Stimulated activated CD4-positive, alpha-beta T cell treated with anti-CD3 and anti-CD28 coated beads, Interleukin-4, amount 100 ng/mL, for 4 hours (primary cell): ENCODE measurements at regions not wholly inside any gene's neighbourhood (a gene's known extent, or its start where the extent isn't known, plus 50 kb on each side); places are given as distances from the start of the nearest gene placed in this dataset.
A peak's percentile ranks its signal among the peaks of the same experiment; 100 is the strongest.

Experiments used
- DNase-seq, 2 experiments: peaks; one replicate each; pipeline ENCODE4 v3.0.0-alpha.2; 2020

DNA sequence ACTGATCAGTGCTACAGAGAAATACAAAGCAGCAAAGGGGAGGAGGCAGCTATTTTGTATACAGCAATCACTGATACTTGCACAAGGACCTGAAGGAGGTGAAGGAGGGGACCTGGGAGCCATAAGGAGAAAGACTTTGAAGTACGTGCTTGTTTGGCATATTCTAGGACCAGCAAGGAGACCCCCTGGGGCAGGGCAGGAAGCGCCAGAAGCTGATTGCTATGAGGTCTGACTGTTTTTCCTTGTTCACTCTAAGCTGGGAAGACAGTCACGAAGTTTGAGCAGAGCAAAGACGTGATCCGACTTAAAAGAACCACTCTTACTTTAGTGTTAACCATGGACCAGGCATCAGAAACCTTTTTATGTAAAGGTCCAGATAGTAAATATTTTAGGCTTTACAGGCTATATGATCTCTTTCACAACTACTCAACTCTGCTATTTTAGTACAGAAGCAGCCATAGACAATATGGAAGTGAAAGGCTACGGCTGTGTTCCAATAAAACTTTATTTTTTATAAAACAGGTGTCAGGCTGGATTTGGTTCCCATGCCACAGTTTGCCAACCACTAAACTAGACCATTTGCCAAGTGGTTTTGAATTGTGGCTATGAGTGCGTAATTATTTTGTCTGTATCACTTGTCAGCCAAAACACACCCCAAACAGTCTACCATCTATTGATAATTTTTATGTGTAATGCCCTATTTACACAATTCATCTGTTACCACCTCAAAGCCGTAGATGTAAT lies 217.9 kb downstream of the PRL start:
- no peak for DNase-seq

DNA sequence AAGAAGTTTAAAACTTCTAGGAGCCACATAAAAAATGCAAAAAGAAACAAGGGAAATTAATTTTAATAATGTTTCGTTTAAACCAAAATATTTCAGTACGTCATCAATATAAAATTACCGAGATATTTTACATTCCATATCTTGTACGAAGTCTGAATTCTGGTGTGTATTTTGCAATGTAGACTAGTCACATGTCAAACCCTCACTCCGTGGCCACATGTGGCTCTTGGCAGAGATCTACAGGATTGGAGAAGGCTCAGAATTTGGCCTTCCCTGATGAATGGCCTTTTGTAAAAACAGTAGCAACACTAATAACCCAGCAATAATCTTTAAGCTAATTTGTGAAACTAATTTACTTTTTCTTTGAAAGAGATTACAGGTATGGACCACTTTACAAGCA lies 217.1 kb downstream of the PRL start:
- DNase-seq = no peak

DNA sequence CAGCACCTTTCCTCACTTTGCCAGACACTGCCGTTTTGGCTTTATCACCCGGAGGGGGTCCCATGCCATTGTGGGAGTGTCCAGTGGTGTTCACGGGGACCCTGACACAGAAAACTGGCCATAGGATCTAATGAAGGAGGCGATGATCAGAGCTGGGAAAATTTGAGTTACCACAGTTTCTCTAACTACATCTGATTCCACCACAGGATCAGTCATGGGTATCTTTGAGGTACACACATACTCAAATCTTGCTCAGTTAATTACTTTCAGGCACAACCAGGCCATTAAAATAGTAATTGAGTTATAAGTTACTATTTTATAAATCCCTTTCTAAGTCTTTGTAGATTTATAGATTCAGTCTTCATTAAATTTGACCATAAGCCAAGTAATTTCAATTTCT lies 215.1 kb downstream of the PRL start:
- DNase-seq = no peak

DNA sequence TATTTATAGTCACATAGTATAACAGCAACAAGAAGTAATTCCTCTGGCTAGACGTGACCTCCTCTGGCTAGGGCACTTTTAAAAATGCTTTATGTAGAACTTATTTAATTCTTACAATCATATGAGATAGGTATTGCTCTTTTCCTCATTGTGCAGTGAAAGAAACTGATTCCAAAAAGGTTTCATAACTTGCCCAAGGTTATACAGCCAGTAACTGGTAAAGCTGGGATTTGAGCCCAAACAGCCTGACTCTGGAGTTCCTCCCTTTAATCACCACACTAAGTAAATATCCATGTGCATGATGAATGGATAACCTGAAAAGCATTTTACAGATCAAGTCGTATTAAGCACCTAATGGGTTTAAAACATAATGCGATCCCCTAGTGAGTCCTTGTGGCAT lies 214.6 kb downstream of the PRL start:
- DNase-seq = no peak

DNA sequence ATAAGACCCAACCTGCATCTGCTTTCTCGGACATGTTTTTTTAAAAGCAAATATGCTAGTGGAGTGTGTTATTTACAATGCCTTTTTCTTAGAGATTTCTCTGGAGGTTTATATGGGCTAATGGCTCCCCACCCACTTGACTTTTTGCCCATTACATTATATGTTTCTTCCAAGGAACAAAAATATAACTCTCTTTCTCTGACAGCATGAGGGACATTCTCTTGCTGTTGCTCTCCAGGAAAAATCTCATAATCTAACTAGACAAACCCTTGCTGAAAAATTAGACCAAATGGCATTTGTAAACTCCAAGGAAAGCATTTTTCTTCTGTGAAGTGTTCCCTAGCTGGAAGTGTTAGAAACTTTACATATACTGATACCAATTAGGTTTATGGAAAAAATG lies 213.7 kb downstream of the PRL start:
- no peak for DNase-seq

DNA sequence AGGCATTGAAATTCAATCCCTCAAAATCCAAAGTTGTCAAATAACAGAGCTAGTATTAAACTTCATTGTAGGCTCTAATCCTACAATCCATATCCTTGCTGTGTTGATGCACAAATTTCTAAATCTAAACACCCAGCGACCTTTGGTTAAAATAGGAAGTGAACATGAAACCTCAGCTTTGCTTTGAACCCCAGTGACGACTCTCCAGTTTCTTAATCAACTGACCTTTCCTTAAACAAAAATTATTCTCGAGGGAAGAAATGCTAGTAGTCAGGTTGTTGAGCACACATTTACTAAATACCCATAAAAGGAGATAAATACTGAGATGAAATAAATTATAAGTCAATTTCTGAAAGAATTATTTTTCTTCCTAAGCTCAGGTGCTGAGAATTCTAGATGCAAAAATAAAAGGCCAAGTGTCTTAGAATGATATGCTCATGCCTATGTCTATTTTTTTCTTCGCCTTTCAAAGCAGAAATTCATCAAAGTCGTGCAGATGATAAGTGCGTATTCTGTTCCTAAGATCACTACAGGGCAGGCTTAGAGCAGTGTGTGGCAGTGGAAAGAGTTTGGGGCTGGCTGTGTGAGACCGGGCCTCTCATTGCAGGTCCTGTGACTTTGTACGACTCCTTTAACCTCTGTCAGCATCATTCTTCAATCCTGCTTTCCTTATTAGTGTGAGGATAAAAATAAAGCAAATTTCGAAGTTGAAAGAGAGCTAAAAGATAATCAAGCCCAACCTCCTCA lies 208.7 kb downstream of the PRL start:
- DNase-seq = no peak

DNA sequence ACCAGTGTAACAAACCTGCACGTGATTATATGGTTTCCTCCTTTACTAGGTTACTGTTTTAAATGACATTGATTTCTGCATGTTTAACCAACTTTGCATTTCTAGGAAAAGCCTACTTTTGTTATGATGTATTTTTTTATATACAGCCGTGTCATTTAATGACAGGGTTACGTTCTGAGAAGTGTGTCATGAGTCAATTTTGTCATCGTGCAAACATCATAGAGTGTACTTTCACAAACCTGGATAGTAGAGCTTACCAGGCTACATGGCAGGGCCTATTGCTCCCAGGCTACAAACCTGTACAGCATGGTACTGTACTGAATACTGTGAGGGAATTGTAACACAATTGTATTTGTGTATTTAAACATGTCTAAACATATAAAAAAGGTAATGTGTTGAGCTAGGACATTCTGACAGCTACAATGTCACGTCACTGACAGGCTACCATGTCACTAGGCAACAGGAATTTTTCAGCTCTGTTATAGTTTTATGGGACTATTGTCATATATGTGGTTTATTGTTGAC lies 205.3 kb downstream of the PRL start:
- DNase-seq = no peak

DNA sequence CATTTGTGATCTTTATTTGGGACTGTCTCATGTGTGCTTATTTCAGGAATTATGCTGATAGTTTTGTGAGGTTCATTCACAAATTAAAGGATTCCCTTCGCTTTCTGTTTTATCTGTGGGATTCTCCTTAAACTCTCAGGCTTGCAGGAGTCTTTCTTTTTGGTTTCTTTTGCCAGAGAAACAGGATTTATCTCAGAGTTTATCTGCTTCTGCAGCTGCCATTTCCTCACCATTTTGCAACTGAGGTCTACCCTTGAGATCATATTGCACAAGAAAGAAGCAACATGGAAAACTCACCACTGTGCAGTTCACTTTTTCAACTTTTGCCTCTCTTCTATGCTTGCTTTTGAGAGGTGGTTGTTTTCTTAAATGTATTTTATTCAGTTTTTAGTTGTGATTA lies 201.0 kb downstream of the PRL start:
- no peak for DNase-seq

DNA sequence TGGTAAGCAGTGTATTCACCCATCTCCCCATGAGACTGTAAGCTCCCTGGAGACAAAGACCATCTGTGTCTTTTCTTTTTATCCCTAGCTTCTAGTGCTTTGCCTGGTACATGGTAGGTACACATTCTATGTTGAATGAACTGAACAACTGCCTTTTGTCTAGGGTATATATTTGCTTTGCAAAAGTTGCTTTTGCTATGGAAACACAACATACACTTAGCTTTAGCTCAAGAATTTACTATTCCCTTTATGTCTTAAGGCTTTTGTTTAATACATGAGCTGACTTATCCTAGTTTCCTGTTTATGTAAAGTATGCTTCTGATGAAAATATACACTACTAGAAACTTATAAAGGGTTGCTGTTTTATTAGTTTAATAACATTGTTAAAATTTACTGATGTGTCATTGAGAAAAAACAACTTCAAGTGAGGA lies 198.2 kb downstream of the PRL start:
- DNase-seq = no peak

DNA sequence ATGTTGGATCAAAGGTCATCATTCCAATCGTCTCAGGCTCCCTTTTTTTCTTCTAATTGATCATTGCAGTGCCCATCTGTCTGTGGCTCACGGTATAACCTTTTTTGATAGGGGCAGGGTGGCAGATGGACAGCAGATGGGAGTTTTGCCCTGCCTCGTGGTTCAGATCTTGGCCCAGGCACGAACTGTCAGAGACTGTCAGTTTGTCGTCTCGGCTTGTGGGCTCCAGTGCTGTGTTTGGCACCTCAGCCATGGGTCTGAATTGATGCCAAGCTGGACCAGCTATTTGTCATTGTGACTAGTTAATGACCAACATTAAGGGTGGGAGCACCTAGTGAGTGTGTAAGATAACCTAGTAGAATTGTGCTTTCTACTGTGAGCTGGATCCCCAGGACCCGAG lies 197.6 kb downstream of the PRL start:
- no peak for DNase-seq

DNA sequence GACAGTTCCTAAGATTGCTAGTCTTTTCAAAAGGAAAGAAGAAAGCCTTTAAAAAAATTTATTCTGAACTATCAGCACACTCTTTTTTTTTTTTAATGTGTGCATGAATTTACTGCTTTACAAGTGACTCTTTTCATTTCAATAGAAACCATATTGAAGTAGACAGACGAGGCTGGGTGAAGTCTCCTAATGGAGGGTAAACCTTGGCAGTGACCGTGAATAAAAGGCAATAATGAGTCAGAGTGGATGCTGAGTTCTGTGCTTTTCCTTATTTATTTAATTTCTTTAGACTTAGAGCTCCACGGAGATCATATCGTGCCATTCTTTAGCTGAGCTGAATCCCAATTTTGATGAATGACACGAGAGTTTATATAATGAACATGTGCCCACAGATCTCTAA lies 196.9 kb downstream of the PRL start:
- DNase-seq = no peak

DNA sequence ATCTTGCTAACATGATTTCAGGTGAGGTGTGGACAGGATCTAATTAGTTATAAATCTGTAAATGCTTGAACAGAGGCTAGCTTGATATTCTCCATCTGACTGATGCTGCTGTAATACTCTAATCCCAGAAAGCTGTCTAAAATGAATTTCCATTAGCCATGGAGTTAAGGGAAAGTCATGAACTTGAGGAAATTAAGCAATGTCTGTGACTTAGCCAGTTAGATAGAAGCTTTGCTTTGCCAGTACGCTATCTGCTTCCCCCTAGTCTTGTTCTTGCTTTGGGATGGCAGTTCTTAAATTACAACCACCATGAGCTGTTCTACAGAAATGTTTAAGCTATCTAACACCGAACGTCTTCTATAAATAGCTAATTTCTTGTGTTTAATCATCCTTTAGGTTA lies 195.7 kb downstream of the PRL start:
- DNase-seq = no peak

DNA sequence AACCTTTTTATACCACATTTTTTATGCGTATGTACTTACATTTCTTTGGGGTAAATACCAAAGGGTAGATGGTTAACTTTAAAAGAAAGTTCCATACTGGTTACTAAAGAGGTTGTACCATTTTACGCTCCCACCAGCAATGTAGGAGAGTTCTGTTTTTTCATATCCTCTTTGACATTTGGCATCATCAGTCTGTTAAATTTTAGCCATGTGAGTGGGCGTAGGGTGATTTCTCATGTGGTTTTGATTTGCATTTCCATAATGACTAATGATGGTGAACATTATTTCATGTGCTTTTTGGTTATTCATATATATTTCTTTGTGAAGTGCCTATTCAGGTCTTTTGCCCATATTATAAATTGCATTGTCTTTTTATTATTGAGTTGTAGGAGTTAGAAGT lies 194.2 kb downstream of the PRL start:
- DNase-seq = peak in 1 of 2 experiments; percentile 2

DNA sequence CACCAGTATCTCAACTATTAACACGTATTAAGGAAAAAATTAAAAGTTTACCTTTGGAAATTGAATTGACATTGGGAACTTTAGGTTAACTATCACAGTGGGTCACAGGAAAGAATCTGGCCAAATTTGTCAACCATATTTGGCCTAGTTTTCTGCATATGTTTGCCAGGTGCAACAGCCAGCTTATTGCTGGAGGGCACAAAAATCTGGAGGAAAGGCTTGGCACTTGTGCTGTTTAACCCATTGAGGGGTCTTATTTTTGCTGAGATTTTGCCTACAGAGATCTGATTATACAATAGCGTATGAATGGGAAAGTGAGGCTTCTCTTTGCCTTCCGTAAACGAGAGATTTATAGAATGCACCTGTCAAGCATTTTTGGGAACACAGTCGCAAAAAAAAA lies 190.4 kb downstream of the PRL start:
- no peak for DNase-seq

DNA sequence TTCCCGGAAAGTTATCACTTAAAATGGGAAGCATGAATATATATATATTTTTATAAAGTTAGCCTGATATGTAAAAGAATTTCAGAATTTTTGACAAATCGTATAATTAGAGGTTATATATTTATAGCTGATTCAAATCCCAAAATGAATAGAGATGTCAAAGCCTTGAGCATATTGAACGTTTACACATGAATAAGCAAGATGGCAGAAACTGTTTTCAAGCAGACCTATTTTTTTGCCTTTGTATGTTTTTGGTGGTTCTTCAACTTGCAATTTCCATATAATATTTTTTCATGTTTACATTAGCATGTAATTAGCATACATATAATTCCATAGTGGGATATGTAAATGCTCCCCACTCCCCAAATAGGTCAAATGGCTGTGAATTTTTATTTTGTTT lies 189.9 kb downstream of the PRL start:
- no peak for DNase-seq

DNA sequence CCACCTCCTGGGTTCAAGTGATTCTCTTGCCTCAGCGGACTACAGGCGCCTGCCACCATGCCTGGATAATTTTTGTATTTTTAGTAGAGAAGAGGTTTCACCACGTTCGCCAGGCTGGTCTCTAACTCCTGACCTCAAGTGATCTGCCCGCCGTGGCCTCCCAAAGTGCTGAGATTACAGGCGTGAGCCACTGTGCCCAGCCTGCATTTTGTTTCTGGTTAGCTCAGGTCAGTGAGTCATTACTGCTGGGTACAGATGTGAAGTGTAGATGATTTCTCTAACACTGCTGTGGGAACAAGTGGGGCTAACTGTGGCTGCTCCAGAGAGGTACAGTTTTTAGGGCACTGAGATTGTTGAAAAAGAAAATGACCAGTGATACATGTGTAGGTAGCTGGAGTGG lies 188.6 kb downstream of the PRL start:
- DNase-seq = no peak

DNA sequence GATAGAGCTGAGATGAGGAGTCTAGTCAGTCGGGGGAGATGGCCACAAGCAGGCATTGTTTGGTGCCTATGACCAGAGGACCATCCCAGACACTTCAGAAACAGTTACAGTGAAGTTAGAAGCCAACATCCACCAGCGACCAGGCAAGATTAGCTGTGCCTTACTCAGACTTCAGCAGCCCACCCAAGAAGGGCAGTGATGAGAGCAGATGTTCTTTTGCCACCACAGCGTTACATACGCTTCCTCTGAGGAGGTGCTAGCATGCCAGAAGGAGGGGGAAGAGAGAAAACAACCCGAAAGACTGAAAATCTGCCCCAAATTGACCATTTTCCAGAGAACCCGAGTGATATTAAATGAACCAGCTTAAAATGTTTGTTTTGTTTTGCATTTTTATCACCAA lies 186.8 kb downstream of the PRL start:
- DNase-seq = no peak

DNA sequence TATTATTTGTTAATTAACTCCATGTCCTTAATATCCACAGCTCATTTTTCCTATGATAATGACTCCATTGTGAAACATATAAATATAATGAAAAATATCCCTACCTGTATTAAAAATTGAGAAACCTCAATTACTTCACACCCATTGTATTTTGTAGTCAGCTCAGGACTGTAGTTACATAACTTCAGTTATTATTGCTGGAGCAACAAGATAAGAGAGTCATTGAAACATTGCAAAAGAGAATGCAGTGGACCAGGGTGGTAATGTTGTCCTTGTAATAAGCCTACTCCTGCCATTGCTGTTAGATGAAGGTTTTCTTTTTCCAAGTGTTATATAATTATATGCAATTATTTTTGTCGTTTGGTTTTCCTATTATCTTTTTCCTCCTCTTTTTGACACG lies 184.4 kb downstream of the PRL start:
- DNase-seq = no peak

DNA sequence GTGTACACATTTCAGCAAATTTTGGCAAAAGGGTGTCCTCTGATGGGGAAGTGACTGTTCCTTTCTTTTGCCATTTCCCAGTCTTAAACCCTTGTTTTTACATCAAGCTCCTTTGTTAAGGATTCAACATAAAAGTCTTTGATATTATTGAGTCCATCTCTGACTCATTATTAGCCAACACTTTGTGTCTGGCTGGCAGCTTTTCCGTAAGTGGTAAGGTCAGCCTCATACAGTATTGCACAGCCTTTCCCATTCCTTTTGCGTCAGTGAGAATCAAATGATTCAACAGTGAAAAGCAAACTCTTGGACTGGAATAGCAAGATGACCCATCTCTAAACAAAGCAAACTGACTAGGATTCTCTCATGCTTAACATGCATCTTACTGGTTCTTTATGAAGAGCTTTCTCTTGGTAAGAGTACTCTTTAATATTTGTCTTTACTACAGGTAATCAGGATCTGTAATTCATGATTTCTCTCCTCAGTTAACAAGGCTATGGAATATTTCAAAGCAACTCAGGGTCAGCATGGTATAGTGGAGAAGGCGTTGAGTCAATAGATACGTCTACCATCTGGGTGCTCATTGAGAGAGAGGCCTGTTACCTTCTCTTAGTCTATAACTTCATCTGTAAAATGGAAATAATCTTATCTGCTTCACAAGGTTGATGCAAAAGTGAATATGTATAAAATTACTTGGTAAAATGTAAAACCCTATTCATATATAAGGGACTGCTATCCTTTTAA lies 183.6 kb downstream of the PRL start:
- DNase-seq = no peak

DNA sequence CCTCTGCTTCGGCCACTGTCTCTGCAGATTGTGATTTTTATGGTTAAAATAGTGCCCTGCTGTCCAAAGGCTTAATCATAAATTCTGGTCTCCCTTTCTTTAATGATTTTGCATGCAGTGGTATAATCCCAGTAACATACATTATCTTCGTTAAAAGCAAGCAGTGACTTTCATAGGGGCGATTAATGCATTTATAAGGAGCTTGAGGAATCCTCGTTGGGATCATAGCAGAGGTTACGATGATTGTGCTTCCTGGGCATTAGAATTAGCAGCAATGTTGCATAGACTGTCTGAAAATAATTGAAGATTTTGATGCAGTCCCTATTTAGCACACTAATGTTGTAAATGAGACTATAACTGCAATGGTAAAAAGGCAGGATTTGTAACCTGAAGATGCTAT lies 181.3 kb downstream of the PRL start:
- no peak for DNase-seq

DNA sequence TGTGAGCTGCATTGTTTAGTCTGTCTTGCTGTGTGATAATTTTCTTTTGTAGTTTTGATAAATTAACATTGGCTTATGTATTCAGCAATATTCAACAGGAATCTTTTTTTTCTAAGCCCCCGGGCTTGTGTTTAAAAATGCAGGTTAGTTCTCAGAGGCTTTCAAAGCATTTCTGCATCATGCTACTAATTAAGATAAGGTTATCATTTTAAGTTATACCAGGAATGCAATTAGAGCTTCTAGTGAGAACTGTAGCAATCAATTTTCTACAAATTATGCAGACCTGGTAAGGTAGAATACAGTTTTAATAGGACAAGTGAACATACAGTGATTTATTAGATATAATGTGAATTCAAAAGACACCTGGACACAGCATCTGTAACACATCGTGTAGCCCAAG lies 179.2 kb downstream of the PRL start:
- DNase-seq = no peak

DNA sequence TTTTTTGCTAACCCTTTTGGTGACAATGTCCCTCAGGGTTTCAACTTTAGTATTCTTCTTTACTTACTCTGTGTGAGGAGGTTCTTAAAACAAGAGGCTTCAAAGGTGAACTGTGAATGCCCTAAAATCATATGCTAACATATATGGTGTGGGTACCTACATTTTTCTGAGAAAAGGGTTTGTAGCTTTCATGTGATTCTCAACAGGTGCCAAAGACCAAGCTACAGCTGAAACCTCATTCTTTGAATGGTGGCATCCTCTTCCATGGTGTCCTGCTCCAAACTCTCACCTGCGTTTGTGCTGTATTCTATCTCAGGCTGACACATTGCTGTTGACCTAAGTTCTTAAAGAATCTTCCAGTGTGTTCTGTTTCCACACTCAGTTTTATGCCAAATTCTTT lies 177.3 kb downstream of the PRL start:
- DNase-seq = no peak

DNA sequence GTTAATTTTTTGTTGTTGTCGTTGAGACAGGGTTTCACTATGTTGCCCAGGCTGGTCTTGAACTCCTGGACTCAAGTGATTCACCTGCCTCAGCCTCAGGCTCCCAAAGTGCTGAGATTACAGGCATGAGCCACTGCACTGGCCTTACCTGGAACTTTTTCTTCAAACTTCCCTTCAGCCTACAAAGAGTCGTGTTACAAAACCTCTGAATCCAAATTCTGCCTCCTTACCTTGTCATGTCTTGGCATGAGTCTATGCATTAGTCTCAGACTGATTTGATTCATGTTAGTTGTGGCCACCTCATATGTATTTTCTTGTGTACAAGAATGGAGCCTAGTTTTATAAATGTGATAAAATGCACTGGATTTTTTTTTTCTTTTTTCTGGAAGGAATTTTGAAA lies 172.1 kb downstream of the PRL start:
- no peak for DNase-seq

DNA sequence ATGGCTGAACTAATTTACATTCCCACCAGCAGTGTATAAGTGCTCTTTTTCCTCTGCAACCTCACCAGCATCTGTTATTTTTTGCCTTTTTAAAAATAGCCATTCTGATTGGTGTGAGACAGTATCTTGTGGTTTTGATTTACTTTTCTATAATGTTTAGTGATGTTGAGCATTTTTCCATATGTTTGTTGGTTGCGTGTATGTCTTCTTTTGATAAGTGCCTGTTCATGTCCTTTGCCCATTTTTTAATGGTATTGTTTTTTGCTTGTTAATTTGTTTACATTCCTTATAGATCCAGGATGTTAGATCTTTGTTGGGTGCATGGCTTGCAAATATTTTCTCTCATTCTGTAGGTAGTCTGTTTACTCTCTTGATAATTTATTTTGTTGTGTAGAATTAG lies 169.9 kb downstream of the PRL start:
- DNase-seq = no peak
